Cardiac septum (tissue), 1 donor: ENCODE measurements at regions not wholly inside any gene's neighbourhood (a gene's known extent, or its start where the extent isn't known, plus 50 kb on each side); places are given as distances from the start of the nearest gene placed in this dataset.

Experiments used
- DNase-seq: peaks from one replicate; pipeline ENCODE4 v3.0.0-alpha.2; 2020; ENCODE audit warnings: low spot score
- intact Hi-C: fragments of 100-400 bp; cut with DNase I; formaldehyde crosslinking; loops from one replicate; pipeline ENCODE4 v1.14.0; 2022
- donor health status: DM: no; HTN: no; CAD: no.

- intact Hi-C loops, result no loop called here
- no peak for DNase-seq
These were observed 256.8 kb downstream of the KLF12 start for GRCh38 chr13:73877399-73877798.

DNA sequence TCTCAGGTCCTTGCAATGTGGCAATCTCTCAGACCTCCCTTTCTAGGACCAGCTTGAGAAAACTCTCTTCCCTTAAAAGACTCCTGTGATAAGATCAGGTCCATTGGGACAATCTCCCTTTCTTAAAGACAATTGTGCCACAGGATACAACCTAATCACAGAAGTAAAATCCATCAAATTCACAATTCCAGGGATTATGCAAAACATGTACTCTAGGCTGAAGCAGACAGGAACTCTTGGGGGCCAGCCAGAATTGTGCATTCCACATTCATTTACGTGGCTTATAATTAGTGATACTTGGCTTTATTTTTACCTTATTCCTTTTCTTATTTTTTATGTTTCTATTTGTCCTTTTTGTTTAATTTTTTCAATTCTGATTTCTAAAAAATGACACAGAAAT is 257.9 kb downstream of the KLF12 start:
- intact Hi-C loops, result no loop called here
- no peak for DNase-seq

- no peak for DNase-seq
- intact Hi-C loops, result no loop called here
These were observed 260.0 kb downstream of the KLF12 start for GRCh38 chr13:73873940-73874830.

DNA sequence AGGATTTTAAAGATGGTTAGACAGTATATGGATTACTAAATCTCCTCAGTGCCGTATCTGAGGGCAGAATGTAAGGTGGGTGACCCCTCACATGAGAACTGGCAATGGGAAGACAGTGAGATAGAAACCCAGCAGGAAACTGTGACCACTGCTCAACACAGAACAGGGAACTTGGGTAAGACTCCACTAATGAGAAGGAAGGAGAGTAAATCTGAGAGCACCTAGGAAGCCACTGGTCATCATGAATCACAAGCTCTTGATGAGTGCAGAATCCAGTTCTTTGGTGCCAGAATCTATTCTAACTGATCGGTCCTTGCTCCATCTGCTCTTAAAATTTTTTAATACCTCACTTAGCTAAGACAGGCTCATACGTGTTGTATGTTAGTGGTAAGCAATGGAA is 261.8 kb downstream of the KLF12 start:
- intact Hi-C loops, result no loop called here
- no peak for DNase-seq

GRCh38 chr13:73870970-73871935 is 263.0 kb downstream of the KLF12 start:
- DNase-seq, result no peak
- intact Hi-C loops, result no loop called here

GRCh38 chr13:73870036-73870741 is 264.0 kb downstream of the KLF12 start:
- intact Hi-C loops, result no loop called here
- DNase-seq, result no peak

- DNase-seq, result no peak
- intact Hi-C loops, result no loop called here
These were observed 269.2 kb downstream of the KLF12 start for GRCh38 chr13:73865027-73865426.

DNA sequence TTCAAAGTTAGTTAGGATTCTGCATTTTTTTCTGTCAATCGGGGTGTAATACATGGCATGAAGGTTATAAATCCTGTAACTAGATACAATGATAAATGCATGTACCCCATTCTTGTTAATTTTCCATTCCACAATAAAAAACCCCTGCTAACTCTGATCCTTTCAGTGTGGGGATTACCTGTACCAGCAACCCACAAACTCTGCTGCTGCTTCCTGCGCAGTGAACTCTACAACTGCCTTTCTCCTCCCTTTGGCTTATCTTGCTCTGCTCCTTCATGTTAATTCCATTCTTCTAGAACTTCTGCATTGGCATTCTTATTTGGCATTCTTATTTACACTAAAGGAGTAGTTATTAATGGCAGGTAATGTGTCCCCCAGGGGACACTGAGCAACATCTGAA is 273.1 kb downstream of the KLF12 start:
- DNase-seq, result no peak
- intact Hi-C loops, result no loop called here

- DNase-seq, result no peak
- intact Hi-C loops, result no loop called here
These were observed 273.7 kb downstream of the KLF12 start for GRCh38 chr13:73860501-73860900.

GRCh38 chr13:73859841-73860240 is 274.4 kb downstream of the KLF12 start:
- DNase-seq, result no peak
- intact Hi-C loops, result no loop called here

GRCh38 chr13:73857106-73857505 is 277.1 kb downstream of the KLF12 start:
- intact Hi-C loops, result no loop called here
- DNase-seq, result no peak

- intact Hi-C loops, result no loop called here
- no peak for DNase-seq
These were observed 283.1 kb downstream of the KLF12 start for GRCh38 chr13:73851104-73851503.

DNA sequence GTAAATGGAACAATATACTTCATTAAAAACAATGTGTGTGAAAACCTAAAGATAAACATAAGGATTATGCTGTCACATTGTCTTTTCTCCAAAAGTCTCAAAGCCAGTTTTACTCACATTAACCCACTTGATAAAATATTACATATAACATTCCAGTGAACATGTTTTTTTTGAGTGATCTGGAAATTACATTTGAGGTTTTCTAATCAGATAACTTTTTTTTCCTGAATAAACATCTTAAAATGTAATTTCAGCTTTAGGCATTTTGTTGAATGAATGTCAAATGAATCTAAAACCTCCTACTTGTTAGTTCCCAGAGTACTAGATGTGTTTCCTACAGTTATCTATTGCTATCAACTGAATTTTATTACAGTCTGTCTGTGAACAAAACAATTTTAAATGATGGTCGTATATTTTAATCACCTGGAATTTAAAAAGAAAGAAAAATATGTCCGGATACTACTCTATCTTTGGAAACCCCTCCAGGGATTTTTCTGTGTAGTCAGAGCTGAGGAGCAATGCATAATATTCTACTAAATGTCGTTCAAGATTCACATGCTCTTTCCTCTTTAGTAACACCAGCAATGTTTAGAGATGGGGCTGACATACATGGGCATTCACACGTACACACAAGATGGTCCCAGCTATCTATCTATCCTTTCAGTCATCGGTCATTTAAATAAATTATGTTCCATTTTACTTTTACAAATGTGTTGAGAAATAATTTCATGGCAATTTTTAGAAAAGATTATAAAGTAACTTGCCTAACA is 283.9 kb downstream of the KLF12 start:
- intact Hi-C loops, result no loop called here
- no peak for DNase-seq

DNA sequence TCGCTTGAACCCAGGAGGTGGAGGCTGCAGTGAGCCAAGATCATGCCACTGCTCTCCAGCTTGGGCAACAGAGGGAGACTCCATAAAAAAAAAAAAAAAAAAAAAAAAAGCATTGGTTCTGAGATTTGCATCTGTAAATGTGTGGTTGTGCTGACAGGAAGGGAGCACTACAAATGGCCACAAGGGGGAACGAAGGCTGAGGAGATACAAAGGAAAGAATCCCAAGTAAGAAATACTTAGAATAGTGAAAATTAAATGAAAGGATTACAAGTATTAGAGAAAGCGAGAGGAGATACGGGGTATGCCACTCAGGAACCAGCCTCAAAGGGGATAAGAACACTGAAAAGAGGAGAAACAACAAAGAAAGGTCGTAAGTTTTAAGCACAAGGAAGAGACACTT is 284.9 kb downstream of the KLF12 start:
- no peak for DNase-seq
- intact Hi-C loops, result no loop called here

DNA sequence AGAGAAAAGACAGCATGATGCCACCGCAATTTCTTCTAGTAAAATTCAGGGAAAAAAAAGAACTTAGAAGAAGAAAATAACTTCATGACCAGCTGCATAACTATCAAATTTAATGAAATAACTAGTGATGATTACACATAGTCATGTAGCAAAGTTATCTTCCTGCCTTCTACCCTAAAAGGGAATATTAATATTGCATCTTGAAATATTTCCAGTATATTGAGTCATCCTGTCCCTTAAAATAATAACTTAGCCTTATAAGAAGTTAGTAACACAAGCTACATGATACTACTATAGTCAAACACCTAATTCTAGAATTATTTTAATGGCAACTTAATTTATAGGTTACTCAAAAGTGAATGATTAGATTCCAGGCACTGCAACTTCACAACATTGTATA is 289.2 kb downstream of the KLF12 start:
- DNase-seq, result no peak
- intact Hi-C loops, result no loop called here

DNA sequence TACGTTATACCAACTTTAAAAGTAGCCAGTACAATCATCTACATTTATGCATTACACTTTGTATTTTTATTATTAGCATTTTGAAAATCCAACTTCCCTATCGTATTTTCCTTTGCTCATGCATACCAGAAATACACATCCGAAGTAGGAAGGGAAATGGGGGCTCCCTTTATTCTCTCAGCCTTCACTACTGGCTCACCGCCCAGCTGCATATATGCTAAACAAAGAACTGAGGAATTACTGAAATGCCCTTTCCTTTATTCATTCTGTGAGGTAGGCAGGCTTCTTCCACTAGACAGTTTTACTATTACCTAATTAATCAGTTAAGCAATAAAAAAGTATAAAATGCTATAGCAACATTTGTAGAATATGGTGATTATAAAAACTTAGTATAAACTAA is 291.6 kb downstream of the KLF12 start:
- no peak for DNase-seq
- intact Hi-C loops, result no loop called here

GRCh38 chr13:73842184-73842583 is 292.0 kb downstream of the KLF12 start:
- intact Hi-C loops, result no loop called here
- DNase-seq, result no peak

GRCh38 chr13:73837147-73837546 is 297.1 kb downstream of the KLF12 start:
- intact Hi-C loops, result loop anchor here (10.0 kb wide), 1 partner anchor 298 kb away; the partner anchor contains the start of gene KLF12
- no peak for DNase-seq

DNA sequence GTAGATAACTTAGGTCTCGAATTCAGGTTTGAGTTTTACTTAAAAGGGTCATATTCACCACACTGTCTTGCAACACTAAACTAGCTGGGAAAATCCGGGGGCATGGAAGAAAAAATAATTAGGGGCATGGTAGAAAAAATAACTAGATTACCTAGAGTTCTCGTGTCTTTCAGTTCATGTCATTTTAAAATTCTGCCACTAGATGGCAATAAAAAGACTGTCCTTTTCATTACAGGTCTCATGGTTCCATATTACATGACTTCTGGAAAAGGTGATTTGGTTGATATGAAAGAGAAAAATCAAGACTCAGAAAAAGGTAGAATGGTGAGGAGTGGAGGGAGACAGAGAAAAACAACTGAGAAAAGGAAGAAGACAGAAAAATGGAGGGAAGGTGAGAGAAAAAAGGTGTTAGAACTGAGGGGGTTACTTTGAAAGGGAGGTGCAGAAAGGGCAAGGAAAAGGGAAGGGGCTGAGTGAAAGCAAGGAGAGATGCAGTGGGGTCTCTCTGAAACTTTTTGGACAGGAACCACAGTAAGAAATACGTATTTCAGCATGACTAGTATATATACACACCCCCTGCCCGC is 299.0 kb downstream of the KLF12 start:
- intact Hi-C loops, result loop anchor here (2.0 to 10.0 kb wide), 2 partner anchors 300 to 454 kb away; partner anchors contain the start of gene KLF12
- no peak for DNase-seq
